ENCODE measurements at regions not wholly inside any gene's neighbourhood (a gene's known extent, or its start where the extent isn't known, plus 50 kb on each side); places are given as distances from the start of the nearest gene placed in this dataset.

GRCh38 chr2:143934626-143935481, 585.1 kb downstream of the ZEB2 start:
- WGBS: 66% methylated on average over 10 of the region's 10 CpGs
- intact Hi-C loops (cut with DNase I): loop anchor here (5.0 kb wide), 1 partner anchor 582 kb away; no protein-coding TSS in a partner anchor
- H3K4me3 ChIP-seq: no peak overlapping the region
- H3K27ac ChIP-seq: no peak overlapping the region
- no peak for DNase-seq (ENCODE audit: low spot score)
- no peaks in the 10 kb centered on the region for H3K4me1 ChIP-seq (replicated peaks)
- no peaks in the 10 kb centered on the region for H3K27me3 ChIP-seq (replicated peaks; ENCODE audit: insufficient read depth)
- H3K36me3 ChIP-seq: no peaks in the 10 kb centered on the region
- no peak for TF ChIP-seq POLR2A (IDR thresholded peaks at IDR 0.05)
- TF ChIP-seq, protein P1, sequence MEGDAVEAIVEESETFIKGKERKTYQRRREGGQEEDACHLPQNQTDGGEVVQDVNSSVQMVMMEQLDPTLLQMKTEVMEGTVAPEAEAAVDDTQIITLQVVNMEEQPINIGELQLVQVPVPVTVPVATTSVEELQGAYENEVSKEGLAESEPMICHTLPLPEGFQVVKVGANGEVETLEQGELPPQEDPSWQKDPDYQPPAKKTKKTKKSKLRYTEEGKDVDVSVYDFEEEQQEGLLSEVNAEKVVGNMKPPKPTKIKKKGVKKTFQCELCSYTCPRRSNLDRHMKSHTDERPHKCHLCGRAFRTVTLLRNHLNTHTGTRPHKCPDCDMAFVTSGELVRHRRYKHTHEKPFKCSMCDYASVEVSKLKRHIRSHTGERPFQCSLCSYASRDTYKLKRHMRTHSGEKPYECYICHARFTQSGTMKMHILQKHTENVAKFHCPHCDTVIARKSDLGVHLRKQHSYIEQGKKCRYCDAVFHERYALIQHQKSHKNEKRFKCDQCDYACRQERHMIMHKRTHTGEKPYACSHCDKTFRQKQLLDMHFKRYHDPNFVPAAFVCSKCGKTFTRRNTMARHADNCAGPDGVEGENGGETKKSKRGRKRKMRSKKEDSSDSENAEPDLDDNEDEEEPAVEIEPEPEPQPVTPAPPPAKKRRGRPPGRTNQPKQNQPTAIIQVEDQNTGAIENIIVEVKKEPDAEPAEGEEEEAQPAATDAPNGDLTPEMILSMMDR (IDR thresholded peaks at IDR 0.05): no peak
- no peak for TF ChIP-seq POLR2AphosphoS5 (IDR thresholded peaks at IDR 0.05)
- no peaks in the 10 kb centered on the region for H3K9me3 ChIP-seq

DNA sequence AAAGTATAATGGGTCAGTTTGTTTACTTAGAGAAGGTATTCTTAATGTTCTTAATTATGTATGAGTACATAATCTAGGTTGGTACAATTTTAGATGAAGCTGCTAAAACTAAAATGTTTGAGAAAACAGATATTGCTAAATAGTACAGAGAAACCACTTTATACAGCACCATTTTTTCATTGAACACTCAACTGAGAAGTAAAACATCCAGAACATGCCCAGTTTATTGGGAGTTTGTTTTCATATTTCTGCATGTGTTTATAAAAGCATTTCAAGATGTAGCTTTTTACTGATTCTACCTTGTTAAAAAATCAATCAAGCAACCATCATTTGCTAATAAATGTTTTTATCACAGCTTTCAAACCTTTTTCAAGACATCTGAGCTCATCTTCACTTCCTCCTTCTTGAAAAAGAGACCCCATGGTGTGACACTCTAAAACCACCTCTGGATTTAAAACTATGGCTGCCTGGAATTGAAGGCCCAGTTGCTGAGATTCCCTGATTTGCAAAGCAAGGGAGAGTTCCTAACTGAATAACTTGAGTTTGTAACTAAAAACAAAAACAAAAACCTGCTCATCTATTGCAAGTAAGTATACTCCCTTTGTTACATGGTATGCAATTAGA, 585.9 kb downstream of the ZEB2 start:
- DNase-seq (ENCODE audit: low spot score): no peak

GRCh38 chr2:143930891-143931290, 589.0 kb downstream of the ZEB2 start:
- intact Hi-C loops (cut with DNase I): no loop called here
- 91% methylated on average over 2 of the region's 2 CpGs for WGBS
- Histone ChIP-seq H3K9me3 (no peaks in the 10 kb centered on the region), H3K27ac (no peak overlapping the region), H3K4me3 (no peak overlapping the region), H3K36me3 (no peaks in the 10 kb centered on the region), H3K27me3 (replicated peaks; ENCODE audit: insufficient read depth) (no peaks in the 10 kb centered on the region), H3K4me1 (replicated peaks) (no peaks in the 10 kb centered on the region)
- DNase-seq (ENCODE audit: low spot score): no peak
- no peak for TF ChIP-seq POLR2A (IDR thresholded peaks at IDR 0.05)
- TF ChIP-seq, protein P1 (IDR thresholded peaks at IDR 0.05): no peak
- TF ChIP-seq POLR2AphosphoS5 (IDR thresholded peaks at IDR 0.05): no peak

More for the DNA sequence above, 585.9 kb downstream of the ZEB2 start:
- H3K36me3 ChIP-seq: no peaks in the 10 kb centered on the region
- no peaks in the 10 kb centered on the region for H3K27me3 ChIP-seq (replicated peaks; ENCODE audit: insufficient read depth)
- TF ChIP-seq POLR2A (IDR thresholded peaks at IDR 0.05) (no peak), POLR2AphosphoS5 (IDR thresholded peaks at IDR 0.05) (no peak)
- TF ChIP-seq, protein P1 (IDR thresholded peaks at IDR 0.05): no peak
- no peaks in the 10 kb centered on the region for H3K4me1 ChIP-seq (replicated peaks)
- H3K4me3 ChIP-seq: no peak overlapping the region
- intact Hi-C loops (cut with DNase I): no loop called here
- H3K27ac ChIP-seq: no peak overlapping the region
- H3K9me3 ChIP-seq: no peaks in the 10 kb centered on the region

- no peaks in the 10 kb centered on the region for H3K4me1 ChIP-seq (replicated peaks)
- no peak for TF ChIP-seq POLR2AphosphoS5 (IDR thresholded peaks at IDR 0.05)
- no peak for TF ChIP-seq POLR2A (IDR thresholded peaks at IDR 0.05)
- TF ChIP-seq, protein P1 (IDR thresholded peaks at IDR 0.05): no peak
- H3K9me3 ChIP-seq: no peaks in the 10 kb centered on the region
- 36% methylated on average over 1 of the region's 1 CpG for WGBS
- DNase-seq (ENCODE audit: low spot score): no peak
- H3K4me3 ChIP-seq: no peak overlapping the region
- H3K36me3 ChIP-seq: no peaks in the 10 kb centered on the region
- H3K27ac ChIP-seq: no peak overlapping the region
- intact Hi-C loops (cut with DNase I): no loop called here
- H3K27me3 ChIP-seq (replicated peaks; ENCODE audit: insufficient read depth): no peaks in the 10 kb centered on the region
Observed at GRCh38 chr2:143928613-143929012, 591.3 kb downstream of the ZEB2 start.
